ENCODE measurements at regions not wholly inside any gene's neighbourhood (a gene's known extent, or its start where the extent isn't known, plus 50 kb on each side); places are given as distances from the start of the nearest gene placed in this dataset.

DNA sequence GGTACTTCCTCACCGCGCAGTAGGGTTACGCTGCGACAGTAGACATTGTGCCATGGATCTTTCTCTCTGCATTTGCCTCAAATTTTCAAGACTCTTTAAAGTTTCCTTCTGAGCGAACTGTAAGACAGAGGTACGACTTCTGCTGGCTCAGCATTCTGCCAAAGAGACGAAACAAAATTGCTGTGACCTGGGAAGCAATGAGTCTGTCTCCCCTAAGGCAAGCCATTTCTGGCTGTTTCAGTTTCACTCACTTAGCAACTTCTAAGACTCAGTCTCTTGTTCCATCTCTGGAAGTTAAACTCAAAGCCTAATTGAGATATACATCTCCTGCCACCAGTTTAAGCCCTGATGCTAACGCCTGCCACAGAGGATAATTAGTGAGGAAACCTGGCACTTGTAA is 510.9 kb upstream of the DAB1 start:
- Histone ChIP-seq H3K4me1 (no peaks in the 10 kb centered on the region), H3K27ac (no peak overlapping the region), H3K4me3 (no peak overlapping the region), H3K27me3 (no peaks in the 10 kb centered on the region), H3K36me3 (no peaks in the 10 kb centered on the region), H3K9me3 (peaks cover 0 to 7% (median 0%) of the 10 kb centered on the region in 12 donors)
- TF ChIP-seq, protein P1, sequence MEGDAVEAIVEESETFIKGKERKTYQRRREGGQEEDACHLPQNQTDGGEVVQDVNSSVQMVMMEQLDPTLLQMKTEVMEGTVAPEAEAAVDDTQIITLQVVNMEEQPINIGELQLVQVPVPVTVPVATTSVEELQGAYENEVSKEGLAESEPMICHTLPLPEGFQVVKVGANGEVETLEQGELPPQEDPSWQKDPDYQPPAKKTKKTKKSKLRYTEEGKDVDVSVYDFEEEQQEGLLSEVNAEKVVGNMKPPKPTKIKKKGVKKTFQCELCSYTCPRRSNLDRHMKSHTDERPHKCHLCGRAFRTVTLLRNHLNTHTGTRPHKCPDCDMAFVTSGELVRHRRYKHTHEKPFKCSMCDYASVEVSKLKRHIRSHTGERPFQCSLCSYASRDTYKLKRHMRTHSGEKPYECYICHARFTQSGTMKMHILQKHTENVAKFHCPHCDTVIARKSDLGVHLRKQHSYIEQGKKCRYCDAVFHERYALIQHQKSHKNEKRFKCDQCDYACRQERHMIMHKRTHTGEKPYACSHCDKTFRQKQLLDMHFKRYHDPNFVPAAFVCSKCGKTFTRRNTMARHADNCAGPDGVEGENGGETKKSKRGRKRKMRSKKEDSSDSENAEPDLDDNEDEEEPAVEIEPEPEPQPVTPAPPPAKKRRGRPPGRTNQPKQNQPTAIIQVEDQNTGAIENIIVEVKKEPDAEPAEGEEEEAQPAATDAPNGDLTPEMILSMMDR (IDR thresholded peaks at IDR 0.05): no peak
- TF ChIP-seq POLR2A (IDR thresholded peaks at IDR 0.05): no peak
- DNase-seq (no peak), ATAC-seq (no peak)
- intact Hi-C loops (cut with DNase I): no loop called here
- WGBS, 4 donors: 85 to 90% (median 89%) methylated on average over 8 of the region's 8 CpGs

DNA sequence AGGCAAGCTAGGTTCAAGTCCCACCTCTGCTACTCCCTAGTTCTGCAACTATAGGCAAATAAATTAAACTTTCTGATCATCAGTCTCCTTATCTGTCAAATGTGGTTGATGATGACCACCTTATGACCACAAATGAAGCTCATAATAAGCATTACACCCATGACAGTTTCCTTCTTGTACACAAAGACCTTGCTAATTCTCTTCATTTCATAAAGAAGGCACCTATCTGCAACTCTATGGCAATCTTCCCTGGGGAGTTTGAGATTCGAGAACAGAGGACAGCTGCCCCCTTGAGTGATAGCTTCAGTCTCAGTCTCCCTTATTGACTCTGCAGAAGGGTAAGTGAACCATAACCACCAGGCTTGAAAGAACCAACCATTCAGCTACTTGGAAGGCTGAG is 503.1 kb upstream of the DAB1 start:
- intact Hi-C loops (cut with DNase I): no loop called here
- Histone ChIP-seq H3K9me3 (peaks cover 0 to 5% (median 0%) of the 10 kb centered on the region in 12 donors), H3K4me3 (no peak overlapping the region), H3K27ac (no peak overlapping the region), H3K4me1 (no peaks in the 10 kb centered on the region), H3K36me3 (no peaks in the 10 kb centered on the region), H3K27me3 (no peaks in the 10 kb centered on the region)
- no peak for DNase-seq
- no peak for ATAC-seq
- no peak for TF ChIP-seq POLR2A (IDR thresholded peaks at IDR 0.05)
- TF ChIP-seq, protein P1 (IDR thresholded peaks at IDR 0.05): no peak
- WGBS, 4 donors: 64 to 86% (median 83%) methylated on average over 1 of the region's 1 CpG

DNA sequence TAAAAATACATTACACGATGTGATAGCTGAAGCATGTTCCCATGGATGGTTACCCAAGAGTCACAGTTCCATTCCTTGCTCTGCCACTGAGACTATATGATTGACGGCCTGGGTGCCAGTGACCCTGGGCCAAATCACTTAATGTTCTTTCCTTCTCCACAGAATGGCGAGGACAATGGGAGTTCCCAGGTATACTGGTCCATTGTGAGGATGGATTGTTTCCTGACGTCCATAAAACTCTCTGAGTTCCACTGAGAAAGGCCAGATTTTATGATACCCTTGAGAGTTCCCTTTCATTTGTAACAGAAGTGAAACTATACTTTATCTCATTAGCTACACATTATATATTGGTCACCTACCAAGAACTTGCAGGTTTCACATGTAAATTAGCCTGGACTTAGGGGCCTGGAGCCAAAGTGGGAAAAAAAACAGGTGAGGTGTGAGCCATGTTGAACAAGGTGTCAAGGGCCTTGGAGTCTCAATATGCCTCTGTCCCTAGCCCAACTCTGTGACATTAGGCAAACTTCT is 502.2 kb upstream of the DAB1 start:
- DNase-seq: no peak
- H3K4me3 ChIP-seq: no peak overlapping the region
- WGBS, 4 donors: 74 to 81% (median 77%) methylated on average over 4 of the region's 4 CpGs
- no peaks in the 10 kb centered on the region for H3K4me1 ChIP-seq
- H3K27ac ChIP-seq: no peak overlapping the region
- TF ChIP-seq, protein P1 (IDR thresholded peaks at IDR 0.05): no peak
- no peak for TF ChIP-seq POLR2A (IDR thresholded peaks at IDR 0.05)
- H3K27me3 ChIP-seq: no peaks in the 10 kb centered on the region
- intact Hi-C loops (cut with DNase I): no loop called here
- no peaks in the 10 kb centered on the region for H3K36me3 ChIP-seq
- ATAC-seq: no peak
- H3K9me3 ChIP-seq: no peaks in the 10 kb centered on the region

DNA sequence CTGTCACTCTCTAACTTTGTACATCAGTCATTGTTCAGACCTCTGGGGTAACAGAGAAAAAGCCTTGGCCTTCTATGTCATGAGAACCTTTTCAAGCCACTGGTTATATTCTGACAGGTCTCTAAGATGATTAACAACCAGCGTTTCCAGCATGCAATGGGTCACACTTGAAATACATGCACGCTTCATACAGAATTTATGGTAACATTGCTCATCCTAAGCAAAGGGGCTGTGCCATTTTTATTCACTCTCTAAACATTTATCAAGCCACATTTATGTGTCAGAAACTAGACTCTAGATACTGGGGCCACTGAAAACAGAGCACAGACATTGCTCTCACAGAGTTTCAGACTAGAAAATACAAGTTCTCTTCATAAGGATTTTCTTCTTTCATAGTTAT is 501.4 kb upstream of the DAB1 start:
- Histone ChIP-seq H3K27ac (no peak overlapping the region), H3K4me1 (no peaks in the 10 kb centered on the region), H3K4me3 (no peak overlapping the region), H3K36me3 (no peaks in the 10 kb centered on the region), H3K9me3 (no peaks in the 10 kb centered on the region), H3K27me3 (no peaks in the 10 kb centered on the region)
- TF ChIP-seq, protein P1 (IDR thresholded peaks at IDR 0.05): no peak
- no peak for TF ChIP-seq POLR2A (IDR thresholded peaks at IDR 0.05)
- ATAC-seq: no peak
- DNase-seq: no peak
- 75 to 90% (median 86%) methylated on average over 2 of the region's 2 CpGs for WGBS, 4 donors
- intact Hi-C loops (cut with DNase I): no loop called here
